Activated CD8-positive, alpha-beta T cell treated with anti-CD3 and anti-CD28 coated beads, Interleukin-2, amount 10 ng/mL, durations not matched to agents 7 days and 5 days (primary cell): ENCODE measurements at regions not wholly inside any gene's neighbourhood (a gene's known extent, or its start where the extent isn't known, plus 50 kb on each side); places are given as distances from the start of the nearest gene placed in this dataset.

Experiments used
- ATAC-seq: fragments of 150-1000 bp; cut with Tn5 transposase; one replicate; pipeline ENCODE4 v1.10.0; 2021; ENCODE audit warnings: moderate library complexity
- CTCF ChIA-PET: fragments of 350-600 bp; sonication (Branson Sonifier 250); formaldehyde crosslinking; loops from one replicate; lab custom pipeline; 2021; ENCODE audit warnings: antibody characterized with exemption; lab: Charles Lee
- POLR2A ChIA-PET: fragments of 350-600 bp; sonication (Branson Sonifier 250); formaldehyde crosslinking; loops from one replicate; lab custom pipeline; 2021; ENCODE audit warnings: antibody characterized with exemption; lab: Charles Lee
- DNase-seq: peaks from one replicate; pipeline ENCODE4 v3.0.0-alpha.2; 2020
- H3K27ac Mint-ChIP-seq: one replicate; pipeline ENCODE4 v1.8.0; 2021; ENCODE audit warnings: mild to moderate bottlenecking, mixed read lengths
- H3K27me3 Mint-ChIP-seq: one replicate; pipeline ENCODE4 v1.8.0; 2021; ENCODE audit warnings: low read depth, mixed read lengths
- H3K36me3 Mint-ChIP-seq: one replicate; pipeline ENCODE4 v1.8.0; 2021; ENCODE audit warnings: low read depth, mixed read lengths
- H3K4me1 Mint-ChIP-seq: one replicate; pipeline ENCODE4 v1.8.0; 2021; ENCODE audit warnings: low read depth, mixed read lengths
- H3K4me3 Mint-ChIP-seq: one replicate; pipeline ENCODE4 v1.8.0; 2021; ENCODE audit warnings: mild to moderate bottlenecking, mixed read lengths
- H3K9me3 Mint-ChIP-seq: one replicate; pipeline ENCODE4 v1.8.0; 2022; ENCODE audit warnings: mixed read lengths; ENCODE audit not compliant: insufficient read depth

- H3K36me3 Mint-ChIP-seq: no peaks in the 10 kb centered on the region
- CTCF ChIA-PET: no interaction called here
- no peak for ATAC-seq
These were observed 74.4 kb upstream of the TMEM108 start for GRCh38 chr3:132963786-132964185.

GRCh38 chr3:132961991-132962390, 76.2 kb upstream of the TMEM108 start:
- DNase-seq: no peak
- no peak overlapping the region for H3K4me3 Mint-ChIP-seq
- H3K4me1 Mint-ChIP-seq: no peaks in the 10 kb centered on the region
- H3K36me3 Mint-ChIP-seq: no peaks in the 10 kb centered on the region
- no peak for ATAC-seq
- no peaks in the 10 kb centered on the region for H3K27me3 Mint-ChIP-seq
- ChIA-PET CTCF (no interaction called here), POLR2A (no interaction called here)
- no peaks in the 10 kb centered on the region for H3K9me3 Mint-ChIP-seq
- no peak overlapping the region for H3K27ac Mint-ChIP-seq

More at GRCh38 chr3:132963786-132964185, 74.4 kb upstream of the TMEM108 start:
- Mint-ChIP-seq H3K27me3 (no peaks in the 10 kb centered on the region), H3K27ac (no peak overlapping the region), H3K4me1 (no peaks in the 10 kb centered on the region), H3K4me3 (no peak overlapping the region), H3K9me3 (no peaks in the 10 kb centered on the region)
- POLR2A ChIA-PET: no interaction called here
- DNase-seq: no peak

- CTCF ChIA-PET: no interaction called here
- peaks cover 6% of the 10 kb centered on the region for H3K9me3 Mint-ChIP-seq
- H3K27me3 Mint-ChIP-seq: no peaks in the 10 kb centered on the region
- ATAC-seq (no peak), DNase-seq (no peak)
- H3K4me3 Mint-ChIP-seq: no peak overlapping the region
- H3K36me3 Mint-ChIP-seq: no peaks in the 10 kb centered on the region
- POLR2A ChIA-PET: no interaction called here
- no peaks in the 10 kb centered on the region for H3K4me1 Mint-ChIP-seq
- H3K27ac Mint-ChIP-seq: no peak overlapping the region
These were observed 84.5 kb upstream of the TMEM108 start for GRCh38 chr3:132953683-132954082.

- no peak for ATAC-seq
- Mint-ChIP-seq H3K4me1 (no peaks in the 10 kb centered on the region), H3K4me3 (no peak overlapping the region), H3K27me3 (no peaks in the 10 kb centered on the region), H3K27ac (no peak overlapping the region), H3K36me3 (no peaks in the 10 kb centered on the region), H3K9me3 (no peaks in the 10 kb centered on the region)
- ChIA-PET POLR2A (no interaction called here), CTCF (no interaction called here)
- DNase-seq: no peak
These were observed 110.3 kb upstream of the TMEM108 start for GRCh38 chr3:132927896-132928295.

GRCh38 chr3:132926098-132926497, 112.1 kb upstream of the TMEM108 start:
- Mint-ChIP-seq H3K4me3 (no peak overlapping the region), H3K36me3 (no peaks in the 10 kb centered on the region), H3K9me3 (no peaks in the 10 kb centered on the region), H3K4me1 (no peaks in the 10 kb centered on the region), H3K27ac (no peak overlapping the region), H3K27me3 (no peaks in the 10 kb centered on the region)
- DNase-seq: no peak
- ATAC-seq: no peak
- POLR2A ChIA-PET: no interaction called here
- CTCF ChIA-PET: no interaction called here

- CTCF ChIA-PET: no interaction called here
- no peaks in the 10 kb centered on the region for H3K36me3 Mint-ChIP-seq
- H3K27ac Mint-ChIP-seq: no peak overlapping the region
- H3K27me3 Mint-ChIP-seq: no peaks in the 10 kb centered on the region
- no peaks in the 10 kb centered on the region for H3K9me3 Mint-ChIP-seq
- H3K4me3 Mint-ChIP-seq: no peak overlapping the region
- ATAC-seq (no peak), DNase-seq (no peak)
- POLR2A ChIA-PET: no interaction called here
- H3K4me1 Mint-ChIP-seq: no peaks in the 10 kb centered on the region
These were observed 112.8 kb upstream of the TMEM108 start for GRCh38 chr3:132925256-132925930.

GRCh38 chr3:132916096-132916495, 122.1 kb upstream of the TMEM108 start:
- Mint-ChIP-seq H3K27ac (no peak overlapping the region), H3K4me3 (no peak overlapping the region), H3K9me3 (no peaks in the 10 kb centered on the region), H3K4me1 (no peaks in the 10 kb centered on the region), H3K36me3 (no peaks in the 10 kb centered on the region), H3K27me3 (no peaks in the 10 kb centered on the region)
- ChIA-PET POLR2A (no interaction called here), CTCF (no interaction called here)
- ATAC-seq: no peak
- DNase-seq: no peak

- CTCF ChIA-PET: no interaction called here
These were observed 125.8 kb upstream of the TMEM108 start for GRCh38 chr3:132912416-132912753.

GRCh38 chr3:132911741-132912415, 126.3 kb upstream of the TMEM108 start:
- H3K4me1 Mint-ChIP-seq: no peaks in the 10 kb centered on the region
- ChIA-PET POLR2A (no interaction called here), CTCF (no interaction called here)
- H3K27me3 Mint-ChIP-seq: no peaks in the 10 kb centered on the region
- no peak overlapping the region for H3K4me3 Mint-ChIP-seq
- H3K9me3 Mint-ChIP-seq: no peaks in the 10 kb centered on the region
- no peak overlapping the region for H3K27ac Mint-ChIP-seq
- no peaks in the 10 kb centered on the region for H3K36me3 Mint-ChIP-seq
- DNase-seq (no peak), ATAC-seq (no peak)

More at GRCh38 chr3:132912416-132912753, 125.8 kb upstream of the TMEM108 start:
- POLR2A ChIA-PET: no interaction called here
- ATAC-seq (no peak), DNase-seq (no peak)
- no peaks in the 10 kb centered on the region for H3K9me3 Mint-ChIP-seq
- no peaks in the 10 kb centered on the region for H3K4me1 Mint-ChIP-seq
- H3K4me3 Mint-ChIP-seq: no peak overlapping the region
- H3K27me3 Mint-ChIP-seq: no peaks in the 10 kb centered on the region
- no peak overlapping the region for H3K27ac Mint-ChIP-seq
- H3K36me3 Mint-ChIP-seq: no peaks in the 10 kb centered on the region

GRCh38 chr3:132907293-132907692, 130.9 kb upstream of the TMEM108 start:
- no peak overlapping the region for H3K27ac Mint-ChIP-seq
- H3K27me3 Mint-ChIP-seq: no peaks in the 10 kb centered on the region
- CTCF ChIA-PET: no interaction called here
- ATAC-seq (no peak), DNase-seq (no peak)
- H3K4me3 Mint-ChIP-seq: no peak overlapping the region
- no peaks in the 10 kb centered on the region for H3K36me3 Mint-ChIP-seq
- no peaks in the 10 kb centered on the region for H3K4me1 Mint-ChIP-seq
- POLR2A ChIA-PET: no interaction called here
- H3K9me3 Mint-ChIP-seq: no peaks in the 10 kb centered on the region

- no peaks in the 10 kb centered on the region for H3K27me3 Mint-ChIP-seq
- no peaks in the 10 kb centered on the region for H3K9me3 Mint-ChIP-seq
- no peak overlapping the region for H3K27ac Mint-ChIP-seq
- DNase-seq (no peak), ATAC-seq (no peak)
- H3K4me3 Mint-ChIP-seq: no peak overlapping the region
- H3K36me3 Mint-ChIP-seq: no peaks in the 10 kb centered on the region
- H3K4me1 Mint-ChIP-seq: no peaks in the 10 kb centered on the region
- CTCF ChIA-PET: no interaction called here
- POLR2A ChIA-PET: no interaction called here
These were observed 137.7 kb upstream of the TMEM108 start for GRCh38 chr3:132900481-132900880.

- H3K9me3 Mint-ChIP-seq: no peaks in the 10 kb centered on the region
- ATAC-seq (no peak), DNase-seq (no peak)
- no peaks in the 10 kb centered on the region for H3K36me3 Mint-ChIP-seq
- no peak overlapping the region for H3K4me3 Mint-ChIP-seq
- CTCF ChIA-PET: no interaction called here
- POLR2A ChIA-PET: no interaction called here
- no peaks in the 10 kb centered on the region for H3K4me1 Mint-ChIP-seq
- H3K27me3 Mint-ChIP-seq: no peaks in the 10 kb centered on the region
- no peak overlapping the region for H3K27ac Mint-ChIP-seq
These were observed 140.1 kb upstream of the TMEM108 start for GRCh38 chr3:132898141-132898540.

GRCh38 chr3:132892956-132893355, 145.2 kb upstream of the TMEM108 start:
- DNase-seq (no peak), ATAC-seq (no peak)
- POLR2A ChIA-PET: no interaction called here
- H3K4me3 Mint-ChIP-seq: no peak overlapping the region
- H3K27me3 Mint-ChIP-seq: no peaks in the 10 kb centered on the region
- no peaks in the 10 kb centered on the region for H3K36me3 Mint-ChIP-seq
- H3K9me3 Mint-ChIP-seq: no peaks in the 10 kb centered on the region
- CTCF ChIA-PET: no interaction called here
- H3K4me1 Mint-ChIP-seq: no peaks in the 10 kb centered on the region
- no peak overlapping the region for H3K27ac Mint-ChIP-seq
